ENCODE measurements at regions not wholly inside any gene's neighbourhood (a gene's known extent, or its start where the extent isn't known, plus 50 kb on each side); places are given as distances from the start of the nearest gene placed in this dataset.

- no peaks in the 10 kb centered on the region for H3K27me3 ChIP-seq (ENCODE audit: insufficient read depth, low read length)
- peaks cover 6 to 12% of the 10 kb centered on the region in 2 experiments; a peak in 3 of 4 replicates for H3K4me1 ChIP-seq (ENCODE audit: control insufficient read depth in 1 of 2, insufficient read depth in 2 of 2, low read length in 2 of 2)
- ATAC-seq (no peak), DNase-seq (ENCODE audit: low read depth, low spot score) (no peak)
- no peaks in the 10 kb centered on the region for H3K9me2 ChIP-seq (ENCODE audit: insufficient read depth)
- H3K27ac ChIP-seq (ENCODE audit: low read depth, low read length): no peak overlapping the region
- H3K79me2 ChIP-seq (ENCODE audit: insufficient read depth, low read length): no peaks in the 10 kb centered on the region
- intact Hi-C loops (cut with micrococcal nuclease): no loop called here
- no peak overlapping the region for H3K4me3 ChIP-seq (replicated peaks in 1 of 2; ENCODE audit: low read depth in 1 of 2, low read length in 2 of 2)
- H2AFZ ChIP-seq (ENCODE audit: low read depth, low read length, poor library complexity, severe bottlenecking): no peak overlapping the region
- no peak overlapping the region for H3K4me2 ChIP-seq (ENCODE audit: low read length)
- no peaks in the 10 kb centered on the region for H4K20me1 ChIP-seq (ENCODE audit: insufficient read depth)
- no peaks in the 10 kb centered on the region for H3K9me3 ChIP-seq (ENCODE audit: control insufficient read depth in 1 of 2, insufficient read depth in 1 of 2, low read depth in 1 of 2, low read length in 2 of 2)
- no peak for TF ChIP-seq SIN3A (IDR thresholded peaks at IDR 0.05; ENCODE audit: low read depth)
- no peak for TF ChIP-seq ZBTB33 (IDR thresholded peaks at IDR 0.05; ENCODE audit: extremely low read depth, insufficient replicate concordance, low read length)
- TF ChIP-seq RAD21 (IDR thresholded peaks at IDR 0.05; ENCODE audit: low read depth): no peak
- no peak for TF ChIP-seq MAX (IDR thresholded peaks at IDR 0.05)
- TF ChIP-seq ZFX (IDR thresholded peaks at IDR 0.05): no peak
- TF ChIP-seq ATF3 (IDR thresholded peaks at IDR 0.05): no peak
- no peak for TF ChIP-seq EZH2phosphoT487 (IDR thresholded peaks at IDR 0.05; ENCODE audit: borderline replicate concordance)
- no peak for TF ChIP-seq ZNF274 (IDR thresholded peaks at IDR 0.05; ENCODE audit: low read depth, low read length)
- TF ChIP-seq CTCF (IDR thresholded peaks at IDR 0.05 in 2 of 3, conservative IDR thresholded peaks at IDR 0.05 in 1 of 3; ENCODE audit: borderline replicate concordance in 1 of 3, insufficient read depth in 1 of 3, low read depth in 2 of 3, low read length in 2 of 3): no peak
- TF ChIP-seq FOSL1 (IDR thresholded peaks at IDR 0.05; ENCODE audit: low read depth): no peak
- no peak for TF ChIP-seq CBX3 (IDR thresholded peaks at IDR 0.05; ENCODE audit: low read depth)
- no peak for TF ChIP-seq REST (IDR thresholded peaks at IDR 0.05; ENCODE audit: low read depth)
- TF ChIP-seq SRF (IDR thresholded peaks at IDR 0.05; ENCODE audit: low read depth): no peak
- TF ChIP-seq YY1 (IDR thresholded peaks at IDR 0.05; ENCODE audit: extremely low read depth, insufficient replicate concordance, low read depth, low read length): no peak
- TF ChIP-seq TCF7L2 (IDR thresholded peaks at IDR 0.05; ENCODE audit: borderline replicate concordance, extremely low read depth, insufficient read depth, insufficient read length): no peak
- no peak for TF ChIP-seq POLR2AphosphoS5 (IDR thresholded peaks at IDR 0.05; ENCODE audit: low read depth, low read length)
- TF ChIP-seq JUND (IDR thresholded peaks at IDR 0.05): no peak
- TF ChIP-seq POLR2A (IDR thresholded peaks at IDR 0.05; ENCODE audit: borderline replicate concordance, extremely low read depth, insufficient read depth, insufficient read length): no peak
- TF ChIP-seq EGR1 (IDR thresholded peaks at IDR 0.05; ENCODE audit: low read depth): no peak
- no peak for TF ChIP-seq EZH2 (IDR thresholded peaks at IDR 0.05)
- ChIA-PET POLR2A (no interaction called here), CTCF (no interaction called here), RAD21 (ENCODE audit: low non-redundant PET in 1 of 2, low total read pairs in 2 of 2, uncharacterized antibody in 2 of 2, unreplicated experiment in 2 of 2) (no interaction called here)
- H3K9ac ChIP-seq (ENCODE audit: low read length): no peak overlapping the region
- BruUV-seq (replicated peaks): no TSS peak
- H3K36me3 ChIP-seq (ENCODE audit: control insufficient read depth in 1 of 2, insufficient read depth in 2 of 2, low read length in 2 of 2): no peaks in the 10 kb centered on the region
Measured at GRCh38 chr7:46879783-46880182, 702.1 kb downstream of the TNS3 start.
